ENCODE measurements at regions not wholly inside any gene's neighbourhood (a gene's known extent, or its start where the extent isn't known, plus 50 kb on each side); places are given as distances from the start of the nearest gene placed in this dataset.
"Not testable (repeated sequence)": the region's sequence is repeated elsewhere in the genome, so short reads cannot be mapped to it uniquely, and the experiment has no call there.

DNA sequence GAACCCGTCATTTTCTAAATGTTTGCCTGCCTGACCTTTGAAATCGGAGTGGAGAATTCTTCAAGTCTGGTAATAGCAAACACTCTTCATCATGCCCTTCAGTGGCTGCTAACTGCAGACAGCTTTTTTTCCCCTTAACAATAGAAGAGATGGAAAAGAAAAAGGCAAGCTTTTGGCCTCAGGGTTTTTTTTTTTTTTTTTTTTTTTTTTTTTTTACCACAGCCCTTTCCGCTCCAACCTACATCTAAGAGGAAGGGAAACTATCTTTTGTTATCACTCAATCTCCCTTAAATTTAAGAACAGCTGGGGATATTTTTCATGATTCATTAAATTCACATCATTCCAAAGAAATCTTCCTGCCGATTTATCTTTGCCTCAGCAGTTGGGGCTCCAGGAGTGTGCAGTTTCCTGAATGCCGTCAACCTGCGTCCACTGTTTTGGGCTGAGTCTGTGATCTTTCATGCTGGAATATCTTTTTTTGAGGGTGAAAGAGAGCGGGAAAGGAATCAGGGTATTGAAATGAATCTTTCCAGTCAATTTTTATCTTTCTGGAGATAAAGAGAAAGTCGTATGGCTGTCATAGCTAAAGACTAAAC, 144.5 kb upstream of the SMYD2 start:
- Histone ChIP-seq H3K36me3 (no peaks in the 10 kb centered on the region), H3K9me3 (no peaks in the 10 kb centered on the region), H3K4me3 (no peak overlapping the region), H3K27ac (no peak overlapping the region), H3K27me3 (no peaks in the 10 kb centered on the region), H3K4me1 (no peaks in the 10 kb centered on the region)
- no peak for DNase-seq
- no peak for TF ChIP-seq POLR2A (IDR thresholded peaks at IDR 0.05)
- TF ChIP-seq, protein P1, sequence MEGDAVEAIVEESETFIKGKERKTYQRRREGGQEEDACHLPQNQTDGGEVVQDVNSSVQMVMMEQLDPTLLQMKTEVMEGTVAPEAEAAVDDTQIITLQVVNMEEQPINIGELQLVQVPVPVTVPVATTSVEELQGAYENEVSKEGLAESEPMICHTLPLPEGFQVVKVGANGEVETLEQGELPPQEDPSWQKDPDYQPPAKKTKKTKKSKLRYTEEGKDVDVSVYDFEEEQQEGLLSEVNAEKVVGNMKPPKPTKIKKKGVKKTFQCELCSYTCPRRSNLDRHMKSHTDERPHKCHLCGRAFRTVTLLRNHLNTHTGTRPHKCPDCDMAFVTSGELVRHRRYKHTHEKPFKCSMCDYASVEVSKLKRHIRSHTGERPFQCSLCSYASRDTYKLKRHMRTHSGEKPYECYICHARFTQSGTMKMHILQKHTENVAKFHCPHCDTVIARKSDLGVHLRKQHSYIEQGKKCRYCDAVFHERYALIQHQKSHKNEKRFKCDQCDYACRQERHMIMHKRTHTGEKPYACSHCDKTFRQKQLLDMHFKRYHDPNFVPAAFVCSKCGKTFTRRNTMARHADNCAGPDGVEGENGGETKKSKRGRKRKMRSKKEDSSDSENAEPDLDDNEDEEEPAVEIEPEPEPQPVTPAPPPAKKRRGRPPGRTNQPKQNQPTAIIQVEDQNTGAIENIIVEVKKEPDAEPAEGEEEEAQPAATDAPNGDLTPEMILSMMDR (IDR thresholded peaks at IDR 0.05) = no peak
- intact Hi-C loops (cut with DNase I; ENCODE audit: low total_unique reads) = no loop called here

DNA sequence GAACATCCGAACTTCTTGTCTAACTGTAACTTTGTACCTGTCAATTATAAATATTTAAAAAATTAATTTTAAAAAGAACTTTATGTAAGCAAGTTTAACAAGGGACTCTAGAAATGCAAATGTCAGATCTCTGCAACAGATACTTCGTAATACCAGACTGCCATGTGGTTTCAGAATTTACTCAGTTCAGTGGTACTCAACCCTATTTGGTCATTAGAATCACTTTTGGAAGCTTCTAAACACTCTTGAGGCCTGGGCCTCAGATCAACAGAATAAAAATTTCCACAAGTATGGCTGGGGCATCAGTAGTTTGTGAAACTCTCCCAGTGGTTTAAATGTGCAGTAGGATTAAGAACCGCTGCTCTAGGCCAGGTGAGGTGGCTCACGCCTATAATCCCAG, 139.5 kb upstream of the SMYD2 start:
- Histone ChIP-seq H3K27ac (no peak overlapping the region), H3K27me3 (no peaks in the 10 kb centered on the region), H3K9me3 (no peaks in the 10 kb centered on the region), H3K36me3 (no peaks in the 10 kb centered on the region), H3K4me1 (no peaks in the 10 kb centered on the region), H3K4me3 (no peak overlapping the region)
- intact Hi-C loops (cut with DNase I; ENCODE audit: low total_unique reads) = no loop called here
- no peak for DNase-seq
- TF ChIP-seq, protein P1 (IDR thresholded peaks at IDR 0.05) = no peak
- TF ChIP-seq POLR2A (IDR thresholded peaks at IDR 0.05) = no peak

DNA sequence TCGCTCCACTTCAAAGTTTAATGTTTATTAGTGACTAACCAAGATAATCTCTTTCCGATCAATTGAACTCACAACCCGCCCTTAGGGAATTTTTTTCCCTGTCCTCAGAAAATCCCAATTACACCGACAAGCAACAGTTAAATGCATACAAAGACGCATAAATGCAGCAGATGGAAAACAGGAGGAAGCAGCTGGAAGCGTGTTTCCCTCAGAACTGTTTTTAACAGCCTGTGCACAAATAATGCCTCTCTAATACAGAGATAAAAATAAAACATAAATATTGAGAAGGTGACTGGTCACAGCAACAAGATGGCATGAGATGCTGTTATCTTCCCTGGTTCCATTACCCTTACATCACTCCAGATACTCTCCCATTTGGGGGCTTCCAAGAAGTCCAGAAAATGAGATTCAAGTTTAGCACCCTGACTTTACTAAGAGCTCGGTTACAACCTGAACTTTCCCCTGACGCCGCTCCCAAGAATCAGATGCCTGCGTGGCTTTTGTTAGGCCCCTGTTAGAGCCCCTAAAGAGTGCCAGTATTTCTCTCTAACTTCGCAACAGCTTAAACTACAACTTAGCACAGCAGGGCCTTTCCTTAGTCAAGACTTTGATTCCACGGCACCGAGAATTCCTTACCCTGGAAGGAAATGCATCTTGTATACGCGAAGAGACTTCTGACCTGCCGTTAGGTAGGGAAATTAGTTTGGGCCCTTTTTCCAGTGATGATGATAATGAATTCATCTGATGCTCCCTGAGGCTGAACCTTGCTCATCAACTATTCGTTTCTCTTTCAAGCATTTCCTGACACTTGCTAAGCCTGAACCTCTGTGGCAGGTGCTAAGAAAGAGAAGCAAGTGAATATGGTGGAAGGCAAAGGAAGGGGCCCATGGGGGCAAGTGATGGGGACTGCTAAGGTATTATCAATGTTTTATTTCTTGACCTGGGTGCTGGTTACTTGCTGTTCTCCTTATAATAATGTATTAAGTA, 137.7 kb upstream of the SMYD2 start:
- Histone ChIP-seq H3K27me3 (no peaks in the 10 kb centered on the region), H3K27ac (no peak overlapping the region), H3K4me1 (no peaks in the 10 kb centered on the region), H3K36me3 (no peaks in the 10 kb centered on the region), H3K9me3 (no peaks in the 10 kb centered on the region), H3K4me3 (no peak overlapping the region)
- TF ChIP-seq, protein P1 (IDR thresholded peaks at IDR 0.05) = no peak
- no peak for TF ChIP-seq POLR2A (IDR thresholded peaks at IDR 0.05)
- intact Hi-C loops (cut with DNase I; ENCODE audit: low total_unique reads) = no loop called here
- no peak for DNase-seq

DNA sequence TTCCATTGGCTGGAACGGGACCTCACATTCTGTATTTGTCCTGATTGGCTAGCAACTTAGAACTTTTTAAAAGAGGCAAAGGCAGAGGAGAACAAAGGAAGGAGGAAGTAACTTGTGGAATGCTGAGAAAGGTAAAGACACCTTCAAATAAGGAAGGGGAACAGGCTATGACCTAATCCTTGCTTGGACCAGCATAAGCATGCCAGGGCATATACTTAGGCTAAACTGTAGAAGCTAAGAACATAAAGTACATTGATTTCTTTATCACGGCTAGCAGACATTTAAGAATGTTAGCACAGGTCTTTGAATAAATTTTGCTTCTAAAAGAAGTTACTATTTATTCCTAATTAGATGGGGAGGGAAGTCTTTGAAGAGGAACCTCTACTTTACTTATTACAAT, 136.4 kb upstream of the SMYD2 start:
- H3K27me3 ChIP-seq; H3K9me3 ChIP-seq; H3K4me1 ChIP-seq; H3K36me3 ChIP-seq; DNase-seq; intact Hi-C loops (cut with DNase I; ENCODE audit: low total_unique reads); H3K27ac ChIP-seq; H3K4me3 ChIP-seq: not testable (repeated sequence)

DNA sequence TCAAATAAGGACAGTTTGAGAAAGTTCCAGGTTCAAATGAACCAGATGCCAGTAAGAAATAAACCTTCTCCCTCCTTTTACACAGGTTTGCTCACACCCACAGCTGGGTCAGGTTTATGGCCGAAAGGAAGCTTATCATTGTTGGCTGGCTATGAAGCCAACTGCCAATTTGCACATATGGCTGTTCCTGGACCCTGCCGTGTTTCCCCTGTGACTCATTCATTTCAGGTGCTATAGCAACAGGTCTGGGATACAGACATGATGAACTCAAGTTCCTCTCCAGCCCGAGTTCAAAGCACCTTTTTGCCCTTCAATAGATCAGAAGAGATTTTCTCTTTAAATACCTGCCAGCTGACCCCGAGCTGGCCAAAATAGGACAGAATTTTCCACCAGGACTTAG, 134.4 kb upstream of the SMYD2 start:
- Histone ChIP-seq H3K4me1 (no peaks in the 10 kb centered on the region), H3K27ac (no peak overlapping the region), H3K4me3 (no peak overlapping the region), H3K36me3 (no peaks in the 10 kb centered on the region), H3K9me3 (no peaks in the 10 kb centered on the region), H3K27me3 (no peaks in the 10 kb centered on the region)
- intact Hi-C loops (cut with DNase I; ENCODE audit: low total_unique reads) = no loop called here
- no peak for DNase-seq
- TF ChIP-seq, protein P1 (IDR thresholded peaks at IDR 0.05) = no peak
- TF ChIP-seq POLR2A (IDR thresholded peaks at IDR 0.05) = no peak

All from uterus (tissue), 3 donors.